GM18507 (cell line): ENCODE measurements at regions not wholly inside any gene's neighbourhood (a gene's known extent, or its start where the extent isn't known, plus 50 kb on each side); places are given as distances from the start of the nearest gene placed in this dataset.

Source experiments
- DNase-seq: peaks from one replicate; pipeline ENCODE4 v3.0.0; 2011; ENCODE audit warnings: low read depth; ENCODE audit not compliant: insufficient read length; ENCODE audit errors: extremely low spot score
- FAIRE-seq: peaks from 2 replicates; lab custom pipeline; 2011; peaks lifted over from hg19 to GRCh38; lab: Jason Lieb, UNC

DNA sequence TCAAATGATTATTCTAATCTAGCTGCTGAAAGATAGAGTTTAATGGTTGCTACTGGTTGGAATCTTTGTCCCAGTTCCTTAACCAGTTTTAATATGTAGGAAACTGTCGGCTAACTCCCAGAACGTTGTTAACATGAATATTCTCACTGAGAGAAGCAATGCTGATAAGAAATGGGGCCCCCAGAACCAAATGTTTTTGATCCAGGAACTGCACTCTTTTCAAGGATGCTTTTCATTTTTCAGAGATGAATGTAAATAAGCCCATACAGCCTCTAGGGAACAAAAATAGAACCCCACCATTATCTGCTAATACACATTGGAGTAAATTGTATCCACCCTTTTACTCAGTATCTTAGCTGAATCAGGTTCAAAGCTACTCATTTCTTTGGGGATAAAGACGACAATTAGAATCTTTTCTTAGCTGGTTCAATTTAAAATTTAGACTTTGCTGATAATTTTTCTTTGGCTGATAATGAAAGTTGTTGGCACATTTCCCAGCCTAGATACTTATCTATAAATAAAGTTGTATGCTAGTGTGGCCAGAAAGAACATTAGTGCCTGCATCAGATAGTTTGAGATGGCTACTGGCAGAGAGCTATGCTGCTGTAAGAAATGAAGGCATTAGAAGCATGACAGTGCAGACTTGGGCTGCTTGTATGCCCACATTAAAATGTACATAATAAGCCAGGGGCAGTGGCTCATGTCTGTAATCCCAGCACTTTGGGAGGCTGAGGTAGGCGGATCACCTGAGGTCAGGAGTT is 323.3 kb upstream of the PDGFD start:
- FAIRE-seq, result no peak

DNA sequence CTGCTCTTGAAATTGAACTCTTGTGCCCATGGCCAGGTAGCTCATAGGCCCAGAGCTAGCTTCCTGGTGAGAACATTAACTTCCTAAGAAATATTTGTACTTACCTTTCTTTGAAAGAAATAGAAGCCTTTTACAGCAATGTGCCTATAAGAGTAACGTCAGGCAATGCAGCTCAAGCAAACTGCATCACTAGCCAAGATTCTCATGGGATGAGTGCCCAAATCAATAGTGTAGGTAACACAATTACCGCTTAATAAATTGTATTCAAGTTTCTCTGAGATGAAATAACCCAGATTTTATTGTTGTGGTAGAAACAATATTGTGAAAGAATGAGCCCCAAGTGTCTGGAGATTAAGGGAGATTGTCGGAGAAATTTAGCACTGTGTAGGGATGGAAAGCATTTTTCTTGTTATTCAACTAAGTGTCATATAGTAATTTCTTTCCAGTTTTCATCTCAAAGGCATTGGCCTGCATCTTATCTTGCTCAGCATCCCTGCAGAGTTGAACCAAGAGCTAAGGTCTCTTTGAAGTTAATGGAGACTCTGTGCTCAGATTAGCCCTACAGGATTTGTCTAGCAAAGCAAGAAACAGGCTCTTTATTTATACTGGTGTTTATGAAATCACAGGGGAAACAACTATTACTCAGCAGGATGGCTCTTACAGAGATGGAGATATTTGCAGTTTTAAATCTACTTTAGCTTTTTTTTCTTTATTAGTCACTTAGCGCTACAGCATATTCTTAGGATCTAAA is 321.0 kb upstream of the PDGFD start:
- FAIRE-seq (no peak), DNase-seq (no peak)

More for the DNA sequence above, 323.3 kb upstream of the PDGFD start:
- DNase-seq, result no peak

DNA sequence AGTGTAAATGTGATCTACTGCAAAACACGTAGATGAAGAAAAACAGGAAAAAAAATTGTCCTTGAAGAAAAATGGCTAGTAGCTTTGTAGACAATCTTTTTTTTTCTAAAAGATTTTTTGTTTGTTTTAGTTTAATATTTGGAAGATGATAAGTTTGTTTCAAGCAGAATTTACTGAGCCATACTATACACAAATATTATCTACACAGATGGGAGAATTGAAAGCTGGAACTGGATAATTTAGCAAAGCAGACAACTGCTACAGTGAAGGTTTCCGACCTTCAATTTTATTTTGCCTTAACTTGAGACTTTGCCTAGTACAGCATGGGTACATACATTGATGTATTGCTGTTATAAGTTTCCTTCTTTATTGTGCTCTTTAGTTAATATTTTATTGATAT is 313.0 kb upstream of the PDGFD start:
- DNase-seq, result no peak
- FAIRE-seq, result no peak

DNA sequence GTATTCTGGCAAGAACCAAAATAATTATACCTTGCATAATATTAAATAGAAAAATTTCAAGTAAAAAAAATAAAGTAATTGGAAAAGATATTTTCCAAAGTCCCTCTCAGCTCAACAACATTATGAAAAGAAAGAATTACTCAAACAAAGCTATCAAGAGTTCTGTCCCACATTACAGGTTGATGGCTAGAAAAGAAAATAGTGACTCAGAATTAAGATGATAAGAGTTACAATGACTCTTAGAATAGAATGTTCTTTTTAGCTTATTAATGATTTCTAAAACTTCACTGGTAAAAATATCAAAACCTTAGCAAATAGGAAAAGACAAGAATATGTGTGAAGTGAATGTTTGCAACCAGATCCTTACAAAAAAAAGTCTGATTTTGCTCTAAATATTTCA is 312.5 kb upstream of the PDGFD start:
- DNase-seq (no peak), FAIRE-seq (no peak)

DNA sequence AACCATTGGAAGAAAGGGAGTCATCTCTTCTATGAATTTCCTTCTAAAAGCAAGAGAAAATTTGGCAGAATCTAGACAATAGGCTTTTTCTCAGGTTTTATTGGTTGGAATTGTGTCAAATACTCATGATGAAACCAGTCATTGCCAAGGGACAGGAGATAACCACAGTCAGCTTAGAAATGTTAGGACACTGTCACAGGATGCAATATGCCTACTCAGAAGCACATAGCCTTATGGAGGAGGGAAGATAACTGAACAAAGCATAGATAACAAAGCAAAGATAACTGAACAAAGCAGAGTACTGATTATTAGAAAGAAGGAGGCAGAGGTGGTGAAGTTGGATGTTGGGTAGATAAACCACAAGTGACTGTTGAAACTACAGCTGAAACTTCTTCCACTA is 303.5 kb upstream of the PDGFD start:
- no peak for FAIRE-seq
- no peak for DNase-seq

DNA sequence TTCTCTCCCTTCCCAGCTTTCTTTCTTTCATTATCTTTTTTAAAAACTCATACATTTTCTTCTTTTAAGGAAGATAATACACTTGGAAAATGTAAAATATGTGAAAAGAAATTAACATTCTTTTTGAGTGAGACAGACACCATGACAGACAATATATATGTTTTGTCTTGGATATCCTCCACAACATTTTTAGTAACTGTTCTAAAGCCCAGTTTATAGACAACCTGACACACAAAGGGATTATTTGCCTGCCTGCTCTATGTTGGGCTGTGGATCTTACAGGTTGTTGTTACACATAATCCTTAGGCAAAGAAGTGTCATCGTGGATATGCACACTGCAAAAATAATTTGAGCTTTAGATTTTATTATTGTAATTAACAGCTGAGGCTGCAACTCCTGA is 301.4 kb upstream of the PDGFD start:
- DNase-seq (no peak), FAIRE-seq (no peak)

DNA sequence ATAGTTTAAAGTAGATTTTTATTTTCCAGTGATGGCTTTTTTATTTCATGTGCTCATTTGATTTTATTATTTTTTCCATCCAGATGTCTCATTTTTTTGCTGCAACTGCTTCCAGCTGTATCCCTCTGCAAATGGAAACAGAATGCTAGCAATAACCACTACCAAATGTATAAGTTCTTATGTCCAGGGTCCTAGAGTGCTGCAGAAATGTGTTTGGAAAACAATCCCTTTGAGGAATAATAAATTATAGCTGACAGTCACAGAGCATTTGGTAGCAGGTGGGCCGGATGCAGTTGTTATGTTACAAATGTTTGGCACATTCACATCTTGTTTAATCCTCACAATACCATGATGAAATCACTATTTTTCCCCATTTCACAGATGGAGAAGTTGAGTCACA is 300.7 kb upstream of the PDGFD start:
- no peak for DNase-seq
- no peak for FAIRE-seq

DNA sequence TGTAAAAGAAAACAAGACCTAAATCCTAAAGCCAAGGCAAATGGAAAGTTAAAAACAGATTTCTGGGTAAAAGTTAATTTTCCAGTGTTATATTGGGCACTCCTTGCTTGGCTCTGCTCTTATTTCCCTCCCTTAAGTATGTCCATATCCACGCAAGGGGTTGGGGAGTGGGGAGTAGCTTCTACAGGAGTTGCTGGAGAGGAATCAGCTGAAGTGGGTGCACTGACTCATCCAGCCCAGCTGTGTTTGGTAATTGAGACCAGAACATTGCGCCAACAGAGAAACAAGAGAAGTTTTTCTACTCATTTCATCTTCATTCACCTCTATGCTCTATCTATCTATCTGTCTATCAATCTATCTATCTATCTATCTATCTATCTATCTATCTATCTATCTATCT is 298.4 kb upstream of the PDGFD start:
- DNase-seq (no peak), FAIRE-seq (no peak)

DNA sequence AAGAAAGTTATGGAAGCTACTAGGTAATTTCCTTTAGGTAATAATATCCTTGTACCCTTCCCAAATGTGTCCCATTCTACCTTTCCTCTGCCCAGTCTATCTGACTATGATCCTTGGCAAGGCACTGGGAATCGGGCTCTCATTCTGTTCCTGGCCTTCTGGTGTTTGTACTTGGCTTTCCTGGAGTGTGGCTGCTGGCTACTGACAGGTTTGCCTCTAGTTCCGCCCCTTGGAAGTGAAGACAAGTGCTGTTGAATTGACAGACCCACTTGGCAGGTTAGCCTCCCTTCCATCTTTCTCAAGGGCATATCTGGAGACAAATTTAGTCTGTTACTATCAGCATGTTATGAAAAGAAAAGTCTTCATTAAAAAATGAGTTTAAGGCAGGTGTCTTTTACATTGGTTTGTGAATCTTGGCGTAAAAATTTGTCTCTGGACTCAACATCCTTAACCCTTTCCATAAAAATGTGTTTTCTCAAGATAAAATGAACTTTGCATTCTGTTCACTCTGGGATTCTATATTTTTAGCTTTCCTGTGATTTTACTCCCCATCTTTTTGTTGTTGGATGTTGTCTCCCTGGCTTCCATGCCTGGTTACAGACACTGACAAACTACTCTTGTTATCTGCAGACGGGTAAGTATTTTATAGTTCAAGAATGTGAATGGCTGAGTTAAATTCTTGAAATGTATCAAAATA is 287.4 kb upstream of the PDGFD start:
- no peak for DNase-seq
- no peak for FAIRE-seq

DNA sequence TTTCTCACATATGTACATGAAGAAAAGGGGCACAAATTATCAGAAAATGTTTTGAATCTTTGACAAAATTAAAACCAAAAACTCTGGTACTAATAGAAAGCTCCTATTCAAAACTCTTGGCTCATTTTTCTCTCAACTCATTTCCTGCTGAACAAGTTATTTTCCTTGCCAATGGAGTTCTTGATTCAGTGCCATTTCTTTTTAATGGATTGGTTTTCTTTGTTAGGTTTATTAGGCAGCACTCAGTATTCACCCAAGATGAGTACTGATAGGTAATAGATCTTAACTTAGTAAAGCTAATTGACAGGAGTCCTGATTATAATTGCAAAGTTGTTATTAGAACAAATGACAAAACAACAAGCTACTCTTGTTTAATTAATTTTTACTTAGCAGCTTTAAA is 279.4 kb upstream of the PDGFD start:
- no peak for DNase-seq
- no peak for FAIRE-seq

DNA sequence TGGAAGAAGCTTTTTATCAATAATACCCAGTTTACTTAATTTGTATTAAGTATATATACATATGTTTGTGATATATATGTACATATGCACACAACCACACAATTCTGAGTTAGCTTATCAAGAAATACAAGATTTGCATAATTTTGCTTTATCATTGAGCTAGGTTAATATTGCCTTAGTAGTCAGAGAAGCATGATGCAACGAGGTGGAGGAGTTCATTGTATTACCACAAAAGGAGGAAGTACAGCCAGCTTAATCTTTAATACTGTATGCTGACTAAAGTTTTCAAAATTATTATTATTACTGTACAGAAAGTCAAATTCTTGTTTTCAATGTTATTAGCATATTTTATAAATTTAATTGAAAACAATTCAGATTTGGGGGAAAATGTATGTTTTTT is 278.4 kb upstream of the PDGFD start:
- no peak for FAIRE-seq
- DNase-seq, result no peak

DNA sequence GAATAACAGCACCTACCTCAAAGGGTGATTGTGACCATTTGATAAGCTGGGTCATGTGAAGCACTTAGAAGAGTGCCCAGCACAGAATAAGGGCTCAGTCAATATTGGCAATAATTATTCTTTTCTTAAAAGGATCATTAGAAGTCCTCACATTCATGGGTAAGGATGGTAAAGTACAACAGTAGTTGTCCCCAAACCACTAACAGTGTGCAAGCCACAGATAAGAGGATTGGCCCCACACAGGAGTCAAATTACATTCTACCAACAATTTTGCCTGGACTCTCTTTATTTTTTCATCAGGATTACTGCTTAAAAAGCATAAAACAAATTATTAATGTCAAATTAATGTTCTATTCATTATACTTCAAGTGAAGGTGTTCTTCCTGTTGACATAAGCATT is 271.5 kb upstream of the PDGFD start:
- DNase-seq (no peak), FAIRE-seq (no peak)

DNA sequence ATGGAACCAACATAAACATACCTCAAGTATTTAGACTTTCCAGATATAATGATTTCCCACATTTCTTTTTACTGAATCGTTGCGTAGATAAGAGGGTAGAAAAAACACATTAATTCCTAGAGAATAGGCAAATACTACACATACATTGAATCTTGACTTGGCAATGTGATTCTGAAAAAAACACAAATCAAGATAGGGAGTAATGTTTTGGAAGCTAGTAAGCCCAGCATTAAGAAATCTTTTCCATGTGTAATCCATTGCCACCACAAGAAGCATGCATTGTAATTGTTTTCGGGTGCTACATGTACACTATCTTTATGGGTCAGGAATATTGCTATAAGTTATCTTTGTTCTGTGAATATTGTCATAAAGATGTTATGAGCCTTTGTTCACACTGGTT is 269.8 kb upstream of the PDGFD start:
- no peak for DNase-seq
- FAIRE-seq, result no peak

DNA sequence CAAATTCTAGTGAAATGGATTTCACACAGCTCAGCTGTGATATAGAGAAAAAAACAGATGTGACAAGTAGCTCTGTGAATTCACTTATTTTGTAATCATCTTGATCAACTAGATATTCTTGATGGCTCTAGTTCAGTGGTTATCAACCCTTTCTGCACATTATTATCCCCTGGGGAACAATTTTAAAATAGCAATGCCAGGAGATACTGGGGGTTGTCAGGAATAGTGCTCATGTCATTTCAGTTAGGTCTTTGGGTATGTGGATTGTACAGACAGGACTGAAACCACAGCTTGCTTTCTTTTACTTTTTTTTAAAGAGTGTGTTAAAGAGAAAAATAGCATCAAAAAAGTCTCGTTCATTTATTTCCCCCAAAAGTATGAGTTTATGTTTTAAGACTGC is 269.0 kb upstream of the PDGFD start:
- DNase-seq (no peak), FAIRE-seq (no peak)

DNA sequence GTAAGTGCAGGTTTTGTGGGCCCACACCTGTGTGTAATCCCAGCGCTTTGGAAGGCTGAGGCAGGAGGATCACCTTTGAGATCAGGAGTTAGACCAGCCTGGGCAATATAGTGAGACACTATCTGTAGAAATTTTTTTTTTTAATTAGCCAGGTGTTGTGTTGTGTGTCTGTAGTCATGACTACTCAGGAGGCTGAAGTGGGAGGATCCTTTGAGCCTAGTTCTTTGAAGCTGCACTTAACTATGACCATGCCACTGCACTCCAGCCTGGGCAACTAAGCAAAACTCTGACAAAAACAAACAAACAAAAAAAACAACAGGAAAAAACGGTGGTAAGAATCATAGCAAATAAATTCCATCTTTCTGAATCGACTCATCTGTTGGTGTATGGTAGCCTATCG is 268.6 kb upstream of the PDGFD start:
- FAIRE-seq (no peak), DNase-seq (no peak)

DNA sequence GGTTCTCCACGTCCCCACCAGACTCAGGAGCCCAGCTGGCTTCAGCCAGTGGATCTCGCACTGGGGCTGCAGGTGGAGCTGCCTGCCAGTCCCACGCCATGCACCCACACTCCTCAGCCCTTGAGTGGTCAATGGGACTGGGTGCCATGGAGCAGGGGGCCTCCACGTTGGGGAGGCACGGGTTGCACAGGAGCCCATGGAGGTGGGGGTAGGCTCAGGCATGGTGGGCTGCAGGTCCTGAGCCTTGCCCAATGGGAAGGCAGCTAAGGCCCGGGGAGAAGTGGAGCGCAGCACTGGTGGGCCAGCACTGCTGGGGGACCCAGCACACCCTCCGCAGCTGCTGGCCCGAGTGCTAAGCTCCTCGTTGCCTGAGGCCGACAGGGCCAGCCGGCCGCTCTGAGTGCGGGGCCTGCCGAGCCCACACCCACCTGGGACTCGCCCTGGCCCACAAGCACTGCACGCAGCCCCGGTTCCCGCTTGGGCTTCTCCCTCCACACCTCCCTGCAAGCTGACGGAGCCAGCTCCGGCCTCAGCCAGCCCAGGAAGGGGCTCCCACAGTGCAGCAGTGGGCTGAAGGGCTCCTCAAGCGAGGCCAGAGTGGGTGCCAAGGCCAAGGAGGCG is 258.5 kb upstream of the PDGFD start:
- DNase-seq (no peak), FAIRE-seq (no peak)

DNA sequence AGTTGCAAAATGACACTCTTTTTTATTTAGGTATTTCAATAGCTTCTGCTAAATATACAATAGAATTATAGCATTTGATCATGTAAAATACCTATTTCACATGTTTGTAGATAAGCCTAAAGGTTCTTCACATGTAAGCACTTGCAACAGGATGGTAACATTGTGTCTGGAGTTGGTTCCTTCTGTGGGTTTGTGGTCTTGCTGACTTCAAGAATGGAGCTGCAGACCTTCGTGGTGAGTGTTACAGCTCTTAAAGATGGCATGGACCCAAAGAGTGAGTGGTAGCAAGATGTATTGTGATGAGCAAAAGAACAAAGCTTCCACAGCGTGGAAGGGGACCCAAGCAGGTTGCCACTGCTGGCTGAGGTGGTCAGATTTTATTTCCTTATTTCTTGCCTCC is 246.4 kb upstream of the PDGFD start:
- DNase-seq (no peak), FAIRE-seq (no peak)

DNA sequence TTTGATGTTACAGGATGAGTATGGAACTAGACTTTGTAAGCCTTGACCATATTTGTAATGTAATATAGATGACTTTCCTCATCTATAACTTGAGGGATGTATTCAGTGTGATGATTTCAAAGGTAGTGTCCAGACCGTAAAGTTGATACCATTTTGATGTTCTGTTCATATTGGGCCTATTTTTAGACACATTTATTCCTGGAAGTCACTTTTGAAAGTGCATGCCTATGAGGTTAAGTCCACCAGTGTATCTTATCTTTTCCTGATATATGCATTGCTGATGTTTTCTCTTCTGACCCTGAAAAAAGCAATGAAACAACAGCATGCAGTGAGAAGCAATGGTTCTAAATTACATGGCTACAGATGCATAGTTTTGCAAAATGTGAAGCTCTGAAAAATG is 244.7 kb upstream of the PDGFD start:
- FAIRE-seq, result no peak
- DNase-seq, result no peak

DNA sequence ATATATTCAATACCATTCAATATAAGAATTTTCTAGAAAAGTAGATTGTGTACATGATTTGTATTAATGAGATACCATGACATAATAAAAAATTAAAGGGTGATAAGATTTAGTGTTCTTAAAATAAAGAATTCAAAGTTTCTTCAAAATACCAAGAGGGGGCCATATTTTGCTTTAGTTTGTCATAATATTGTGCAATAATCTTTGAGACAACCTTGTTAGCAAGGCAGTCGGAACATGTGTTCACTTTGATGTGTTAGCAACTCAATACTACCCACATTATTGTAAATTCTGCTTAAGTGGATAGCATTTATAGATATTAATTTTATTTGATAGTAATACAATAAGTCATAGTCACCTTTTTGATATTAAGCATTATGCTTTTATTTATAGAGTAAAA is 241.3 kb upstream of the PDGFD start:
- DNase-seq, result no peak
- FAIRE-seq, result no peak
